Uterus (tissue), 3 donors: ENCODE measurements at regions not wholly inside any gene's neighbourhood (a gene's known extent, or its start where the extent isn't known, plus 50 kb on each side); places are given as distances from the start of the nearest gene placed in this dataset.
"Not testable (repeated sequence)": the region's sequence is repeated elsewhere in the genome, so short reads cannot be mapped to it uniquely, and the experiment has no call there.

Experiments used
- DNase-seq, 2 donors: peaks; one replicate each; pipeline ENCODE4 v3.0.0-alpha.2; 2019 to 2020
- H3K27ac ChIP-seq, 2 donors: fragments of 200-600 bp; sonication (generic); 1 replicate in 1 of 2; 2 replicates in 1 of 2; pipeline ENCODE4 v1.5.1; 2016 to 2018
- H3K27me3 ChIP-seq, 2 donors: fragments of 200-600 bp; sonication (generic); one replicate each; pipeline ENCODE4 v1.5.1; 2018 to 2019; ENCODE audit warnings: control low read depth in 1 of 2
- H3K36me3 ChIP-seq, 2 donors: fragments of 200-600 bp; sonication (generic); one replicate each; pipeline ENCODE4 v1.5.1; 2019; ENCODE audit warnings: control low read depth in 1 of 2
- H3K4me1 ChIP-seq, 2 donors: fragments of 200-600 bp; sonication (generic); one replicate each; pipeline ENCODE4 v1.5.1; 2018 to 2019; ENCODE audit warnings: control low read depth in 1 of 2
- H3K4me3 ChIP-seq, 2 donors: fragments of 200-600 bp; sonication (generic); 1 replicate in 1 of 2; 2 replicates in 1 of 2; pipeline ENCODE4 v1.5.1; 2018 to 2019; ENCODE audit warnings: mild to moderate bottlenecking in 1 of 2
- H3K9me3 ChIP-seq, 2 donors: fragments of 200-600 bp; sonication (generic); one replicate each; pipeline ENCODE4 v1.5.1; 2019; ENCODE audit warnings: control low read depth in 1 of 2
- CTCF ChIP-seq, 4 experiments: fragments of 200-600 bp in 2 of 4; fragments of 450-650 bp in 2 of 4; sonication (generic) in 2 of 4; IDR thresholded peaks; one replicate each; pipeline ENCODE4 v1.5.1; 2016 to 2019; ENCODE audit warnings: antibody characterized with exemption in 4 of 4, mild to moderate bottlenecking in 2 of 4, moderate library complexity in 1 of 4
- POLR2A ChIP-seq, 2 donors: fragments of 450-650 bp; IDR thresholded peaks; one replicate each; pipeline ENCODE4 v1.6.1; 2016; ENCODE audit warnings: antibody characterized with exemption in 2 of 2, mild to moderate bottlenecking in 1 of 2, moderate library complexity in 1 of 2
- intact Hi-C: fragments of 100-400 bp; cut with DNase I; formaldehyde crosslinking; loops from one replicate; pipeline ENCODE4 v1.15.1; 2023; ENCODE audit warnings: low total_unique reads
- donor health status: DM: yes; HTN: yes; CAD: no.

DNA sequence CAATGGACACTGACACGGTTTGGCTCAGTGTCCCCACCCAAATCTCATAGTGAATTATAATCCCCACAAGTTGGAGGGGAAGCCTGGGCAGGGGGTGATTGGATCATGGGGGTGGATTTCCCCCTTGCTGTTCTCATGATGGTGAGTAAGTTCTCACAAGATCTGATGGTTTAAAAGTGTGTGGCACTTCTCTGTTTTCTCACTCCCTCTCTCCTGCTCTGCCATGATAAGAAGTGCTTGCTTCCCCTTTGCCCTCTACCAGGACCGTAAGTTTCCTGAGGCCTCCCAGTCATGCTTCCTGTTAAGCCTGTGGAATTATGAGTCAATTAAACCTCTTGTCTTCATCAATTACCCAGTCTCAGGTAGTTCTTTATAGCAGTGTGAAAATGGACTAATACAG is 115.8 kb upstream of the KIF2A start:
- Histone ChIP-seq H3K9me3 (no peaks in the 10 kb centered on the region), H3K27me3 (no peaks in the 10 kb centered on the region), H3K27ac (no peak overlapping the region), H3K4me3 (no peak overlapping the region), H3K4me1 (no peaks in the 10 kb centered on the region), H3K36me3 (no peaks in the 10 kb centered on the region)
- TF ChIP-seq POLR2A (IDR thresholded peaks at IDR 0.05) (no peak), CTCF (IDR thresholded peaks at IDR 0.05) (no peak)
- intact Hi-C loops = no loop called here
- no peak for DNase-seq

DNA sequence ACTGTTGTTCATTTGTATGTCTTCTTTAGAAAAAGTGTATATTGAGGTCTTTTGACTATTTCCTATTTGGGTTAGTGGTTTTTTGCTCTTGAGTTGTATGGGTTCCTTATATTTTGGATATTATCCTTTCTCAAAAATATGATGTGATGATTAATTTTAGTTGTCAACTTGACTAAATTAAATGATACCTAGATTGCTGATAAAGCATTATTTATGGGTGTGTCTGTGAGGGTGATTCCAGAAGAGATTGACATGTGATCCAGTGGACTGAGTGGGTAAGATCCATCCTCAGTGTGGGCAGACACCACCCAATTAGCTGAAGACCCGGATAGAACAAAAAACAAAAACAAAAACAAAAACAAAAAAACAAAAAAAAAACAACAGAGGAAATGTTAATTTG is 115.1 kb upstream of the KIF2A start:
- Histone ChIP-seq H3K36me3 (no peaks in the 10 kb centered on the region), H3K27me3 (no peaks in the 10 kb centered on the region), H3K27ac (no peak overlapping the region), H3K4me3 (no peak overlapping the region), H3K9me3 (no peaks in the 10 kb centered on the region), H3K4me1 (no peaks in the 10 kb centered on the region)
- no peak for TF ChIP-seq POLR2A (IDR thresholded peaks at IDR 0.05)
- no peak for TF ChIP-seq CTCF (IDR thresholded peaks at IDR 0.05)
- DNase-seq = no peak
- intact Hi-C loops = no loop called here

- Histone ChIP-seq H3K36me3 (no peaks in the 10 kb centered on the region), H3K27me3 (no peaks in the 10 kb centered on the region), H3K4me3 (no peak overlapping the region), H3K4me1 (no peaks in the 10 kb centered on the region), H3K27ac (no peak overlapping the region), H3K9me3 (no peaks in the 10 kb centered on the region)
- TF ChIP-seq POLR2A (IDR thresholded peaks at IDR 0.05) (no peak), CTCF (IDR thresholded peaks at IDR 0.05) (no peak)
- DNase-seq = no peak
- intact Hi-C loops = no loop called here
These were observed 113.0 kb upstream of the KIF2A start for GRCh38 chr5:62192958-62193357.

- H3K9me3 ChIP-seq, H3K4me3 ChIP-seq, intact Hi-C loops, H3K36me3 ChIP-seq, H3K4me1 ChIP-seq, H3K27ac ChIP-seq, DNase-seq, H3K27me3 ChIP-seq: not testable (repeated sequence)
These were observed 109.5 kb upstream of the KIF2A start for GRCh38 chr5:62196532-62196931.

DNA sequence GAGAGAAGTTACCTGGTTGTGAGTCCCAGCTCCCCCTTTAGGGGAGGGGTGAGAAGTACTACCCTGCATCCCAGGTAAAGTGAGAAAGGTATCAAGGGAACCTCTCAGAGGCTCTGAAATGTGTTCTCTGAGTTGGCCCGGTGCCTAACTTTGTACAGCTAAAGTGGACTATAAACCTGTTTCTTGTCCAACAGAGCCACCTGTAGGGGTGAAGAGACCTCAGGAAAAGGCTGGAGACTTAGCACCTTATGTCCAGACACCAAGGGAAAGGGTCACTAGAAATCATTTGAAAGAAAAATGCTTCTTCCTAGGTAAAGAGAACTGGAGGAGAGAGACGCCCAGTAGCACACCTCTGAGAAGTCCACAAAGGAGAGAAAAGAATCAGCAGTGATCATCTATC is 108.3 kb upstream of the KIF2A start:
- no peak for DNase-seq
- H3K9me3 ChIP-seq = no peaks in the 10 kb centered on the region
- no peak overlapping the region for H3K27ac ChIP-seq
- H3K4me3 ChIP-seq = no peak overlapping the region
- no peaks in the 10 kb centered on the region for H3K27me3 ChIP-seq
- no peaks in the 10 kb centered on the region for H3K4me1 ChIP-seq
- no peaks in the 10 kb centered on the region for H3K36me3 ChIP-seq
- TF ChIP-seq CTCF (IDR thresholded peaks at IDR 0.05) (no peak), POLR2A (IDR thresholded peaks at IDR 0.05) (no peak)
- intact Hi-C loops = no loop called here

DNA sequence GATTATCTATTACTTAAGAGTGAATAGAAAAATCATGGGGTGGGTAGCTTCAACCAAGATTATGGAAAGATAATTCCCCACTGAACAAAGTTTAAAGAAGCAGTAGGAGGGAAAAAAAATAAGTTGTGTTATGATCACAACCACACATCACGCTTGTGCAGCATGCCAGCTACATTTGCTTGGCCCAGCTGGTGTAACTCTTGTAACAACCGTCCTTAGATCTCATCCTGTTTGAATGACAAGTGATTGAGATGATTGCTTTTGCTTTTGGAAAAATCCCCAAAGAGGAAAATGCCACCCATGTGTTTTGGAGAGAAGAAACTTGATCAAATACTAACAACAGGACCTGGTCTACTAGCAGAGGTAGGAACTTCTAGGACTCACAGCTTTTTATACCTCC is 107.6 kb upstream of the KIF2A start:
- Histone ChIP-seq H3K4me3 (no peak overlapping the region), H3K36me3 (no peaks in the 10 kb centered on the region), H3K27me3 (no peaks in the 10 kb centered on the region), H3K9me3 (no peaks in the 10 kb centered on the region), H3K27ac (no peak overlapping the region), H3K4me1 (no peaks in the 10 kb centered on the region)
- intact Hi-C loops = no loop called here
- no peak for DNase-seq
- TF ChIP-seq CTCF (IDR thresholded peaks at IDR 0.05) = no peak
- TF ChIP-seq POLR2A (IDR thresholded peaks at IDR 0.05) = no peak
